HCT116 (cell line): ENCODE measurements at regions not wholly inside any gene's neighbourhood (a gene's known extent, or its start where the extent isn't known, plus 50 kb on each side); places are given as distances from the start of the nearest gene placed in this dataset.

Experiments used
- ATAC-seq: fragments of 200-7000 bp; cut with Tn5 transposase; 2 replicates; pipeline ENCODE4 v1.9.1; 2020; ENCODE audit warnings: mild to moderate bottlenecking, moderate library complexity
- BruUV-seq: library from RNA; stranded (reverse); fragments of 400-500 nt; replicated peaks from 2 replicates; lab custom pipeline; 2021; lab: Mats Ljungman, UMichigan
- CTCF ChIA-PET: fragments of 300-600 bp; sonication (Branson Sonifier 250); formaldehyde crosslinking; loops from one replicate; lab custom pipeline; 2021; ENCODE audit warnings: antibody characterized with exemption; lab: Charles Lee
- POLR2A ChIA-PET: fragments of 300-600, 350-600 bp; sonication (Branson Sonifier 250); formaldehyde crosslinking; loops from one replicate; lab custom pipeline; 2021; ENCODE audit warnings: antibody characterized with exemption; lab: Charles Lee
- RAD21 ChIA-PET, 2 experiments: fragments of 300-600 bp; sonication (Branson Sonifier 250); formaldehyde crosslinking; loops; one replicate each; lab custom pipeline; 2023; ENCODE audit warnings: low total read pairs in 2 of 2; ENCODE audit not compliant: uncharacterized antibody in 2 of 2, unreplicated experiment in 2 of 2, low non-redundant PET in 1 of 2; lab: Charles Lee
- DNase-seq: peaks from one replicate; pipeline ENCODE4 v3.0.0-alpha.2; 2010; ENCODE audit warnings: low read depth, low spot score
- H2AFZ ChIP-seq: fragments of 200-600 bp; shearing (Covaris generic), sonication (generic); 2 replicates; pipeline ENCODE4 v1.6.1; 2017; ENCODE audit warnings: low read depth, mixed run types, mixed read lengths, antibody characterized with exemption, low read length; ENCODE audit not compliant: poor library complexity, severe bottlenecking
- H3K27ac ChIP-seq: 2 replicates; pipeline ENCODE4 v1.5.1; 2012; ENCODE audit warnings: low read depth, low read length
- H3K27me3 ChIP-seq: fragments of 200-600 bp; sonication (generic); 2 replicates; pipeline ENCODE4 v1.6.1; 2016; ENCODE audit warnings: mixed run types, low read length, mixed read lengths; ENCODE audit not compliant: insufficient read depth
- H3K36me3 ChIP-seq, 2 experiments: fragments of 200-500 bp in 1 of 2; fragments of 200-600 bp in 1 of 2; sonication (Bioruptor generic) in 1 of 2; sonication (generic) in 1 of 2; 2 replicates each; pipeline versions ENCODE4 v1.5.1 to v1.6.1; 2014 to 2016; ENCODE audit warnings: low read length in 2 of 2, inconsistent platforms in 1 of 2, mixed read lengths in 1 of 2, mixed run types in 1 of 2; ENCODE audit not compliant: insufficient read depth in 2 of 2, control insufficient read depth in 1 of 2
- H3K4me1 ChIP-seq, 2 experiments: fragments of 200-600 bp in 1 of 2; sonication (generic) in 1 of 2; 2 replicates each; pipeline versions ENCODE4 v1.5.1 to v1.6.1; 2012 to 2017; ENCODE audit warnings: low read length in 2 of 2, inconsistent platforms in 1 of 2, mild to moderate bottlenecking in 1 of 2, mixed read lengths in 1 of 2, mixed run types in 1 of 2, moderate library complexity in 1 of 2; ENCODE audit not compliant: insufficient read depth in 2 of 2, control insufficient read depth in 1 of 2
- H3K4me2 ChIP-seq: fragments of 200-600 bp; sonication (generic); 2 replicates; pipeline ENCODE4 v1.6.1; 2017; ENCODE audit warnings: mixed run types, low read length, mixed read lengths
- H3K4me3 ChIP-seq, 2 experiments: fragments of 200-600 bp in 1 of 2; sonication (generic) in 1 of 2; replicated peaks in 1 of 2; 2 replicates each; pipeline ENCODE4 v1.5.1; 2011 to 2016; ENCODE audit warnings: low read length in 2 of 2, control low read depth in 1 of 2, low read depth in 1 of 2, mild to moderate bottlenecking in 1 of 2, mixed read lengths in 1 of 2, mixed run types in 1 of 2
- H3K79me2 ChIP-seq: fragments of 200-600 bp; sonication (generic); 2 replicates; pipeline ENCODE4 v1.6.1; 2017; ENCODE audit warnings: mild to moderate bottlenecking, mixed run types, low read length, moderate library complexity, mixed read lengths; ENCODE audit not compliant: insufficient read depth
- H3K9ac ChIP-seq: fragments of 200-600 bp; sonication (generic); 2 replicates; pipeline ENCODE4 v1.6.1; 2016; ENCODE audit warnings: low read length, mixed read lengths
- H3K9me2 ChIP-seq: fragments of 200-600 bp; sonication (generic), shearing (Covaris generic); 2 replicates; pipeline ENCODE4 v1.6.1; 2017; ENCODE audit warnings: mixed run types, mild to moderate bottlenecking, moderate library complexity; ENCODE audit not compliant: insufficient read depth
- H3K9me3 ChIP-seq, 2 experiments: fragments of 200-500 bp in 1 of 2; fragments of 200-600 bp in 1 of 2; sonication (Bioruptor generic) in 1 of 2; sonication (generic) in 1 of 2; 2 replicates each; pipeline ENCODE4 v1.6.1; 2014 to 2017; ENCODE audit warnings: low read length in 2 of 2, mixed read lengths in 2 of 2, inconsistent platforms in 1 of 2, low read depth in 1 of 2, mild to moderate bottlenecking in 1 of 2, mixed run types in 1 of 2, moderate library complexity in 1 of 2; ENCODE audit not compliant: control insufficient read depth in 1 of 2, insufficient read depth in 1 of 2
- H4K20me1 ChIP-seq: fragments of 200-600 bp; sonication (generic), shearing (Covaris generic); 2 replicates; pipeline ENCODE4 v1.6.1; 2017; ENCODE audit warnings: mixed run types, mild to moderate bottlenecking, moderate library complexity; ENCODE audit not compliant: insufficient read depth
- ATF3 ChIP-seq: IDR thresholded peaks from 2 replicates; pipeline ENCODE4 v1.6.1; 2012
- CTCF ChIP-seq, 3 experiments: fragments of 200-600 bp in 1 of 3; sonication (generic) in 1 of 3; IDR thresholded peaks in 2 of 3; conservative IDR thresholded peaks in 1 of 3; 2 replicates each; pipeline ENCODE4 v1.5.1; 2012 to 2017; ENCODE audit warnings: low read depth in 2 of 3, low read length in 2 of 3, antibody characterized with exemption in 1 of 3, borderline replicate concordance in 1 of 3, control low read depth in 1 of 3, mild to moderate bottlenecking in 1 of 3, mixed read lengths in 1 of 3, mixed run types in 1 of 3, moderate library complexity in 1 of 3; ENCODE audit not compliant: insufficient read depth in 1 of 3
- EGR1 ChIP-seq: IDR thresholded peaks from 2 replicates; pipeline ENCODE4 v1.6.1; 2012; ENCODE audit warnings: low read depth
- ELF1 ChIP-seq: IDR thresholded peaks from 2 replicates; pipeline ENCODE4 v1.6.1; 2012; ENCODE audit warnings: low read depth, borderline replicate concordance
- EZH2 ChIP-seq: fragments of 200-600 bp; sonication (generic); IDR thresholded peaks from 2 replicates; pipeline ENCODE4 v1.6.1; 2017; ENCODE audit warnings: antibody characterized with exemption, mixed run types
- EZH2phosphoT487 ChIP-seq: fragments of 200-600 bp; IDR thresholded peaks from 2 replicates; pipeline ENCODE4 v1.6.1; 2018; ENCODE audit warnings: antibody characterized with exemption, borderline replicate concordance
- JUND ChIP-seq: IDR thresholded peaks from 2 replicates; pipeline ENCODE4 v1.6.1; 2012
- MAX ChIP-seq: IDR thresholded peaks from 2 replicates; pipeline ENCODE4 v1.6.1; 2012
- POLR2A ChIP-seq: IDR thresholded peaks from 2 replicates; pipeline ENCODE4 v1.7.0; 2011; ENCODE audit warnings: borderline replicate concordance; ENCODE audit not compliant: insufficient read depth, insufficient read length; ENCODE audit errors: extremely low read depth
- POLR2AphosphoS5 ChIP-seq: IDR thresholded peaks from 2 replicates; pipeline ENCODE4 v1.6.1; 2011; ENCODE audit warnings: mild to moderate bottlenecking, low read depth, low read length, moderate library complexity
- RAD21 ChIP-seq: IDR thresholded peaks from 2 replicates; pipeline ENCODE4 v1.6.1; 2012; ENCODE audit warnings: low read depth, mild to moderate bottlenecking
- SIN3A ChIP-seq: IDR thresholded peaks from 2 replicates; pipeline ENCODE4 v1.6.1; 2012; ENCODE audit warnings: low read depth
- SRF ChIP-seq: IDR thresholded peaks from 2 replicates; pipeline ENCODE4 v1.6.1; 2012; ENCODE audit warnings: low read depth
- TCF7L2 ChIP-seq: IDR thresholded peaks from 2 replicates; pipeline ENCODE4 v1.7.0; 2011; ENCODE audit warnings: borderline replicate concordance, inconsistent platforms; ENCODE audit not compliant: insufficient read depth, insufficient read length; ENCODE audit errors: extremely low read depth
- YY1 ChIP-seq: IDR thresholded peaks from 2 replicates; pipeline ENCODE4 v1.6.1; 2011; ENCODE audit warnings: low read length, low read depth, moderate library complexity, mild to moderate bottlenecking; ENCODE audit not compliant: insufficient replicate concordance; ENCODE audit errors: extremely low read depth
- ZBTB33 ChIP-seq: IDR thresholded peaks from 2 replicates; pipeline ENCODE4 v1.6.1; 2011; ENCODE audit warnings: mild to moderate bottlenecking, low read length, moderate library complexity; ENCODE audit not compliant: insufficient replicate concordance; ENCODE audit errors: extremely low read depth
- ZFX ChIP-seq: fragments of 450-650 bp; IDR thresholded peaks from 2 replicates; pipeline ENCODE4 v1.6.1; 2017
- intact Hi-C: fragments of 100-400 bp; cut with micrococcal nuclease; formaldehyde crosslinking; loops from 2 replicates; pipeline ENCODE4 v1.10.0; 2022

- no peak for TF ChIP-seq CTCF (IDR thresholded peaks at IDR 0.05 in 2 of 3, conservative IDR thresholded peaks at IDR 0.05 in 1 of 3; ENCODE audit: borderline replicate concordance in 1 of 3, insufficient read depth in 1 of 3, low read depth in 2 of 3, low read length in 2 of 3)
- no peak for TF ChIP-seq POLR2A
- no peak for TF ChIP-seq ZBTB33
These were observed 303.6 kb downstream of the BCL11A start (continued) for GRCh38 chr2:60249879-60250278.

GRCh38 chr2:60247471-60247870 is 306.0 kb downstream of the BCL11A start:
- Histone ChIP-seq H3K9me2 (no peaks in the 10 kb centered on the region), H3K4me1 (no peaks in the 10 kb centered on the region), H3K36me3 (no peaks in the 10 kb centered on the region), H3K79me2 (no peaks in the 10 kb centered on the region), H4K20me1 (no peaks in the 10 kb centered on the region), H3K9me3 (no peaks in the 10 kb centered on the region), H3K9ac (no peak overlapping the region), H3K4me3 (no peak overlapping the region), H3K4me2 (no peak overlapping the region), H3K27ac (no peak overlapping the region), H2AFZ (no peak overlapping the region), H3K27me3 (no peaks in the 10 kb centered on the region)
- no TSS peak for BruUV-seq
- no peak for DNase-seq
- RAD21 ChIA-PET, result no interaction called here
- POLR2A ChIA-PET, result no interaction called here
- CTCF ChIA-PET, result no interaction called here
- intact Hi-C loops, result no loop called here
- no peak for ATAC-seq
- TF ChIP-seq ATF3, result no peak
- TF ChIP-seq POLR2AphosphoS5, result no peak
- TF ChIP-seq YY1, result no peak
- no peak for TF ChIP-seq SIN3A
- TF ChIP-seq ZFX, result no peak
- no peak for TF ChIP-seq EZH2
- no peak for TF ChIP-seq TCF7L2
- TF ChIP-seq JUND, result no peak
- TF ChIP-seq ELF1, result no peak
- TF ChIP-seq SRF, result no peak
- no peak for TF ChIP-seq MAX
- no peak for TF ChIP-seq CTCF (IDR thresholded peaks at IDR 0.05 in 2 of 3, conservative IDR thresholded peaks at IDR 0.05 in 1 of 3; ENCODE audit: borderline replicate concordance in 1 of 3, insufficient read depth in 1 of 3, low read depth in 2 of 3, low read length in 2 of 3)
- no peak for TF ChIP-seq EZH2phosphoT487
- no peak for TF ChIP-seq POLR2A
- no peak for TF ChIP-seq EGR1
- no peak for TF ChIP-seq RAD21
